ENCODE measurements at regions not wholly inside any gene's neighbourhood (a gene's known extent, or its start where the extent isn't known, plus 50 kb on each side); places are given as distances from the start of the nearest gene placed in this dataset.

GRCh38 chr3:163552659-163552966, 1525.7 kb downstream of the SI start:
- TF ChIP-seq BRCA1 (IDR thresholded peaks at IDR 0.05) (no peak), BRCA1 (CRISPR knock-in tag; IDR thresholded peaks at IDR 0.05) (no peak), SMARCC2 (IDR thresholded peaks at IDR 0.05; ENCODE audit: low read depth) (no peak), E2F6 (IDR thresholded peaks at IDR 0.05; ENCODE audit: borderline replicate concordance in 1 of 2, extremely low read depth in 1 of 2, insufficient read depth in 1 of 2, insufficient read length in 1 of 2, low read depth in 1 of 2, low read length in 1 of 2, poor library complexity in 1 of 2, severe bottlenecking in 1 of 2) (no peak), ATF3 (IDR thresholded peaks at IDR 0.05) (no peak), ATF3 (CRISPR knock-in tag; conservative IDR thresholded peaks at IDR 0.05) (no peak), TAF1 (IDR thresholded peaks at IDR 0.05; ENCODE audit: control insufficient read depth, extremely low read depth, insufficient read depth, low read length, severe bottlenecking) (no peak), FOXP1 (CRISPR knock-in tag; IDR thresholded peaks at IDR 0.05) (no peak), CCAR2 (IDR thresholded peaks at IDR 0.05; ENCODE audit: low read depth, low read length) (no peak), ZBTB11 (CRISPR knock-in tag; IDR thresholded peaks at IDR 0.05) (no peak)
